ENCODE measurements at regions not wholly inside any gene's neighbourhood (a gene's known extent, or its start where the extent isn't known, plus 50 kb on each side); places are given as distances from the start of the nearest gene placed in this dataset.

DNA sequence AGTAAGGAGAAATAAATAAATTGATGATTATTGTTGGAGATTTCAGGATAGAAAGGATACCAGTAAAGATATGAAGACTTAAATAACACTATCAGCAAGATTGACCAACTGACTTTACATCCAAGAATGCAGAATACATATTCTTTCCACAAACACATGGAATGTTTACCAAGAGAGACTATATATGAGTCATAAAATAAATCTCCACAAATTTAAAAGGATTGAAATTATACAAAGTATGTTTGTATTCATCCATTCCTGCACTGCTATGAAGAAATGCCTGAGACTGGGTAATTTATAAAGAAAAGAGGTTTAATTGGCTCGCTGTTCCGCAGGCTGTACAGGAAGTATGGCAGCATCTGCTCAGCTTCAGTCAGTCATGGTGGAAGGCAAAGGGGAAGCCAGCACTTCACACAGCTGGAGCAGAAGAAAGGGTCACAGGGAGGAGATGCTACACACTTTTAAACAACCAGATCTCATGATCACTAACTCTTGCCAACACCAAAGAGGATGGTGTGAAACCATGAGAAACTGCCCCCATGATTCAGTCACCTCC lies 56.7 kb upstream of the TNFRSF21 start:
- no peak overlapping the region for H2BK5ac ChIP-seq (ENCODE audit: low read depth, low read length, poor library complexity, severe bottlenecking)
- H3K4ac ChIP-seq (ENCODE audit: low read depth, low read length): no peak overlapping the region
- no peaks in the 10 kb centered on the region for H3K9me3 ChIP-seq (ENCODE audit: control insufficient read depth, insufficient read depth, low read length)
- H3K27me3 ChIP-seq (ENCODE audit: control insufficient read depth, insufficient read depth, low read length): no peaks in the 10 kb centered on the region
- H3K4me3 ChIP-seq (ENCODE audit: insufficient read depth, low read depth, low read length): no peak overlapping the region
- no peak overlapping the region for H3K18ac ChIP-seq (ENCODE audit: low read depth, low read length)
- no peak overlapping the region for H3K27ac ChIP-seq (ENCODE audit: insufficient read depth, low read length)
- H4K20me1 ChIP-seq (ENCODE audit: insufficient read depth, low read length): no peaks in the 10 kb centered on the region
- H3K23ac ChIP-seq (ENCODE audit: low read depth, low read length): no peak overlapping the region
- H4K5ac ChIP-seq (ENCODE audit: low read depth, low read length): no peak overlapping the region
- no peak overlapping the region for H2AFZ ChIP-seq (replicated peaks; ENCODE audit: low read length, poor library complexity)
- no peak overlapping the region for H2BK20ac ChIP-seq (ENCODE audit: low read depth, low read length)
- no peak overlapping the region for H3K14ac ChIP-seq (replicated peaks; ENCODE audit: low read depth, low read length)
- H3K4me2 ChIP-seq (ENCODE audit: low read depth, low read length): no peak overlapping the region
- intact Hi-C loops (cut with micrococcal nuclease): no loop called here
- ChIA-PET POLR2A (ENCODE audit: unreplicated experiment) (no interaction called here), CTCF (no interaction called here)
- H4K91ac ChIP-seq (ENCODE audit: insufficient read depth, low read depth, low read length): no peak overlapping the region
- BruUV-seq (replicated peaks): no TSS peak
- no peaks in the 10 kb centered on the region for H3K9me1 ChIP-seq (ENCODE audit: insufficient read depth, low read length)
- H4K8ac ChIP-seq (ENCODE audit: low read depth in 2 of 2, low read length in 2 of 2): no peak overlapping the region
- TF ChIP-seq FOS (IDR thresholded peaks at IDR 0.05; ENCODE audit: low read depth, low read length) (no peak), NFE2L2 (IDR thresholded peaks at IDR 0.05; ENCODE audit: low read depth, low read length) (no peak), SMC3 (IDR thresholded peaks at IDR 0.05; ENCODE audit: low read depth, low read length) (no peak), MXI1 (IDR thresholded peaks at IDR 0.05; ENCODE audit: borderline replicate concordance, low read depth, low read length) (no peak), RFX5 (IDR thresholded peaks at IDR 0.05; ENCODE audit: low read depth, low read length) (no peak), RAD21 (IDR thresholded peaks at IDR 0.05; ENCODE audit: low read length) (no peak), MAZ (IDR thresholded peaks at IDR 0.05; ENCODE audit: borderline replicate concordance, low read depth, low read length) (no peak), CTCF (conservative IDR thresholded peaks at IDR 0.05; ENCODE audit: low read depth, low read length) (no peak), USF2 (IDR thresholded peaks at IDR 0.05; ENCODE audit: low read depth, low read length) (no peak)
- H3K9ac ChIP-seq (ENCODE audit: low read depth, low read length): no peak overlapping the region
- no peak overlapping the region for H2BK15ac ChIP-seq (ENCODE audit: low read depth, low read length)
- no peaks in the 10 kb centered on the region for H3K36me3 ChIP-seq (ENCODE audit: control insufficient read depth, insufficient read depth, low read length)
- H2BK120ac ChIP-seq (ENCODE audit: low read depth, low read length): no peak overlapping the region
- H3K56ac ChIP-seq (ENCODE audit: extremely low read depth, insufficient read depth, low read length): no peak overlapping the region
- DNase-seq (no peak), ATAC-seq (ENCODE audit: low read depth) (peak; percentile 29; the same call in 1 of the 2 replicates)
- H3K4me1 ChIP-seq (ENCODE audit: control insufficient read depth, insufficient read depth, low read length): no peaks in the 10 kb centered on the region
- WGBS, 2 experiments (ENCODE audit: extremely low coverage in 2 of 2, insufficient read length in 1 of 2): no CpG with 5 or more reads among the region's 2 CpGs
- in situ Hi-C loops (cut with MboI; ENCODE audit: low sequenced_read_pairs): no loop called here
- dilution Hi-C loops (cut with HindIII; ENCODE audit: low sequenced_read_pairs, unreplicated experiment): no loop called here
- no peak overlapping the region for H2AK5ac ChIP-seq (ENCODE audit: low read depth, low read length)
- H2AK9ac ChIP-seq (replicated peaks; ENCODE audit: low read depth, low read length, poor library complexity): no peak overlapping the region
- H3K79me1 ChIP-seq (ENCODE audit: low read depth in 1 of 2, low read length in 2 of 2): no peaks in the 10 kb centered on the region

All from IMR-90 (cell line).